GM19395 (cell line): ENCODE measurements at regions not wholly inside any gene's neighbourhood (a gene's known extent, or its start where the extent isn't known, plus 50 kb on each side); places are given as distances from the start of the nearest gene placed in this dataset.
"Not testable (repeated sequence)": the region's sequence is repeated elsewhere in the genome, so short reads cannot be mapped to it uniquely, and the experiment has no call there.

Source experiments
- ATAC-seq: cut with Tn5 transposase; IDR thresholded peaks from one replicate; pipeline ENCODE4 v1.9.1; 2021; ENCODE audit warnings: mild to moderate bottlenecking, moderate library complexity; ENCODE audit not compliant: unreplicated experiment

DNA sequence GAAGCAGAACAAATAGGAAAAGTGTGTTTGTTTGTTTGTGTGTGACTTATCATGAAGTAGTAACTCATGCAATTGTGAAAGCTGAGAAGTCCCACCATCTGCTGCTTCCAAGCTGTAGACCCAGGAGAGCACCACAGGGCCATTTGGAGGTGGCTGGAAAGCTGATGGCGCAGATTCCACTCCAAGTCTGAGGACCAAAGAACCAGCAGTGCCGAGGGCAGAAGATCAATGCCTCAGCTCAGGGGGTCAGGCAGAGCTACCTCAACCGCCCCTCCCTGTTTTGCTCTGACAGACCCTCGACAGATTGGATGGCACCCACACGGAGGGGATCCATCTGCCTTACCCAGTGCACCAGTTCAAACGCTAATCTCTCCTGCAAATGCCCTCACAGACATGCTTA is 896.2 kb downstream of the BRD1 start:
- ATAC-seq: no peak

GRCh38 chr22:48929276-48929790 is 898.3 kb downstream of the BRD1 start:
- no peak for ATAC-seq

DNA sequence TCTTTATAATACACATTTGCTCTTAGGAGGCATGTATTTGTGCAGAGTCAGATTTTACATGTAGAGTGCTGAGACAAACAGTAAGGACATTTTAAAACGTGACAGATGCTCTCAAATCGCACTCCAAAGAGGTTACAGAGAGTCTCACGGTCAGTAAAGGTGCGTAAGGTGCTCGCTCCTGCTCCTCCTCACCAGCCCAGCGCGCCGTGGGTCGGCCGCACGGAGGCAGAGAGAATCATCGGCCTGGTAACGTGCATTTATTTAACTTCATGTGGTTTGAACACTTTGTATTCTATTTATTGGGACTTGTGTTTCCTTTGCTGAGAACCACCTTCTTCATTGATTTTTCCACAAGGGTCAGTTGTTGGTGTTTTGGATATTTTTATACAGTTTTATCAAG is 900.1 kb downstream of the BRD1 start:
- no peak for ATAC-seq

- ATAC-seq: no peak
These were observed 901.0 kb downstream of the BRD1 start for GRCh38 chr22:48926643-48927042.

DNA sequence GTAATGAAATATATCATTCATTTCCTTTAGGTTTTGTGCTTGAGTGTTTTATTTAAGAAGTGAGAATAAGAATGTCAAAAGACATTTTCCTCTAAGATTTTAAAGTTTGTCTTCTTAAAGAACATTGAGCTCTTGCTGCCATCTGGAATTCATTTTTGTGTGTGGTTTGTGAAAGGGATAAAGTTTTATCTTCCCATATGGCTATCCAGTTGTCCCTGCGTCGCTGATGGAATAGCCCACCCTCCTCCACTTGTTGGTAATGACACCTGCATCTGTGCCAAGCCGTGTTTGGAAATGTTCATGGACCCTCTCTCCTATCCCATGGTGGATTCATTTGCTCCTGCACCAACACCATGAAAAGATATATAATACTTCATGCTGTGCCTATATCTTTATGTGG is 901.5 kb downstream of the BRD1 start:
- no peak for ATAC-seq

DNA sequence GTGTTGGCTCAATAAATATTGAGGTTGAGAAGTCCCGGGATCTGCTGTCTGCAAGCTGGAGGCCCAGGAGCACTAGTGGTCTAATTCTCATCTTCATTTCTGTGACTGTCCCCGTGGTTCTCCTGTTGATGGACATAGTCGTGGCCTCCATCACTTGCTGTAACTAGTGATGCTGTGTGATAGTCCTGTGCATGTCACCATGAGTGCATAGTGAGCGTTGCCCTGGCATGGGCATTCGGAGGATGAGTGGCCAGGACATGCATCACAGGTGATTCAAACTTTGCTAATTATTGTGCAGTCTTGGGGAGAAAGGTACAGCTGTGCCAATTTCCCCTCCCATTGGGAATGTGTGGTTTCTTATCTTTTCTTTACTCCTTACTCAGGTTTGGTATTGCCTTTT is 902.2 kb downstream of the BRD1 start:
- ATAC-seq: no peak

DNA sequence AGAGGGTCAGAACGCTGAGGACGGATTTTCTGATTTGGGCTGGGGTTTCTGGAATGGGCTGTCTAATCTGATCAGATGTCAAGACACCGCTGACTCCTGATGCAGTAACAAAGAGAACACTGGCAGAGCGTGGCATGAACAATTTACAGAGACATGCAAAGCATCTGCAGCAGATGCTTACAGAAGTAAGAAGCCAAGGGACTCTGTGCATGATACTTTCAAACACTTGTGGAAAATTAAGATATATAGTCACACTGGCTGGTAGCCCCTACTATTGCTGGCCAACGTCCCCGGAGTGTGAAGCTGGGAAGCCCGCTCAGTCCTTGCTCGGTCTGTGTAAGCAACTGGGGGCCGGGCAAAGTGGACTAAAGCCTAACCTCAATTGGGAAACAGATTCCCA is 903.7 kb downstream of the BRD1 start:
- ATAC-seq: no peak

GRCh38 chr22:48923165-48923865 is 904.4 kb downstream of the BRD1 start:
- ATAC-seq: no peak

DNA sequence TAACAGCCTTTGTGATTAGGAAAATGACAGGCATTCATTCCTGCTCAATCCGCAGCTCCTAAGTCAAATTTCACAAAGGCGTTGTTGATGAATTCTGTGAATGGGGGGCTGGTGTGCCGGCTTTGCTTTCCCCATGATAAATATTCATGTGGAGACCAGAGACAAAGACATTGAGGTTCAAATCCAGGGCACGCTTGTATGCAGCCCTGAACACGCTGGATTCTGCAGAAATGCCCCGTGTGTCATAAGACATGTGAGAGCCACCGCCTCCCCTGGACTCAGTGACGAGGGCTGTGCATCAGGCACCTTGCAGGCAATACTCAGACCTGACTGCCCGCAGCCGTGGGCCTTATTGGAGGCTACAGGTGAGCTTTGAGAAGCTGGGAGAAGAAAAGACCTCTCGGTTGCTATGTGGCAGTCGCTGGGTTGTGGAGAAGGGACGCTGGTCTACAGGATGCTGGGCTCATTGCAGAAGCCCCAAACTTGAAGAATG is 906.2 kb downstream of the BRD1 start:
- no peak for ATAC-seq

DNA sequence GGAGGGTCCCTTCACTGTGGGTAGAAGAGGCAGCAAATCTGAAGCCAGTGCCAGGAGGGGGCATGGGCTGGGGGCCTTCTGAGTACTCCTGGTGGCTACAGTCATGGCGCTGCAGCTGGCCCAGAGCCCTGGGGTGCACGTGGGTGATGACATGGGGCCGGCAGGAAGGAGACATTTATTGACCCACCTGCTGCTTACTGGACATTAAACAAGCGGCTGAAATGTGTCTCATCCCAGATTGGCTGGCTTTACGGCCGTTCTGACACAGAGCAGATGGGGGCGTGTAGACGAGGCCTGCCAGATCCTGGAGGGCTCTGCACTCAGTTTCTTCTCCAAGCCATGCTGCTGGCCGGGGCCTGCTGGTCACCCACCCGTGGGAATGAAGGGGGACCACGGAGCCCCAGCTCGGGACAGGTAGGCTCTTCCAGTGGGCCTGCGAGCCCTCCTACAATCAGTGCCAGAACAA is 906.9 kb downstream of the BRD1 start:
- ATAC-seq: no peak

GRCh38 chr22:48919851-48920589 is 907.7 kb downstream of the BRD1 start:
- ATAC-seq: no peak

DNA sequence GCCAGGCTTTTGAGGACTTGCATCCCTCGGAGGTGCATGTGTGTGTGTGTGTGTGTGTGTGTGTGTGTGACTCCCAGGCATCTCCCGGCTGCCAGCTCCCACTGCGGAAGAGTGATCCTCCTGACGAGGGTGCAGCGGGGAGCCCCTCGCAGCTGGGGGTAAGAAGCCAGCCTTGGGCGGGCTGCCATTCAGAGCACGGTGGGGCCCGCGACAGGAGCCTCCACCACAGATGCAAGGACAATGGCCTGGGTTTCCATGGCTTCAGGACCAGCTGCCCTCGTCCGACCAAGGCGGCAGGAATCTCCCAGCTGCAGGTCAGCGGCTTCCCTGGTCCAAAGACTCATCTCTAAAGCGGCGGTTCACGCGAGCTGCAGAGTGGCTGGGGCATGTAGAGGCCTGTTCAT is 908.5 kb downstream of the BRD1 start:
- ATAC-seq: no peak

- no peak for ATAC-seq
These were observed 909.0 kb downstream of the BRD1 start for GRCh38 chr22:48918585-48919186.

GRCh38 chr22:48912356-48913066 is 915.2 kb downstream of the BRD1 start:
- ATAC-seq: not testable (repeated sequence)

DNA sequence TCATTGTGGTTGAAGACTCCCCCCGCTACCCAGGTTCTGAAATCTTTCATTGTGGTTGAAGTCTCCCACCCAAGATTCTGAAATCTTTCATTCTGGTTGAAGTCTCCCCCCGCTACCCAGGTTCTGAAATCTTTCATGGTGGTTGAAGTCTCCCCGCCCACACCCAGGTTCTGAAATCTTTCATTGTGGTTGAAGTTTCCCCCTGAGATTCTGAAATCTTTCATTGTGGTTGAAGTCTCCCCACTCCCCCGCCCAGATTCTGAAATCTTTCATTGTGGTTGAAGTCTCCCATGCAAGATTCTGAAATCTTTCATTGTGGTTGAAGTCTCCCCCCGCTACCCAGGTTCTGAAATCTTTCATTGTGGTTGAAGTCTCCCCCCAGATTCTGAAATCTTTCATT is 916.0 kb downstream of the BRD1 start:
- ATAC-seq: not testable (repeated sequence)

GRCh38 chr22:48911067-48911466 is 916.6 kb downstream of the BRD1 start:
- ATAC-seq: not testable (repeated sequence)

- no peak for ATAC-seq
These were observed 919.1 kb downstream of the BRD1 start for GRCh38 chr22:48908547-48908946.

DNA sequence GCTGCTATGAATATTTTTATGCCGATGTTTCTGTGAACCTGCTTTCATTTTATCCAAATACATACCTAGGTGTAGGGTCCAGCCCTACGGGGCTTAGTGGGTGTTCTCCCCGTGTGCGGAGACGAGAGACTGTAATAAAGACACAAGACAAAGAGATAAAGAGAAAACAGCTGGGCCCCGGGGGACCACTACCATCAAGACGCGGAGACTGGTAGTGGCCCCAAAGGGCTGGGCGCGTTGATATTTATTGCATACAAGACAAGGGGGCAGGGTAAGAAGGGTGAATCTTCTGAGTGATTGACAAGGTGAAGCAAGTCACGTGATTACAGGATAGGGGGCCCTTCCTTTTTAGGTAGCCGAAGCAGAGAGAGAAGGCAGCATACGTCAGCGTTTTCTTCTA is 920.1 kb downstream of the BRD1 start:
- ATAC-seq: no peak

- no peak for ATAC-seq
These were observed 921.3 kb downstream of the BRD1 start for GRCh38 chr22:48906216-48906835.

DNA sequence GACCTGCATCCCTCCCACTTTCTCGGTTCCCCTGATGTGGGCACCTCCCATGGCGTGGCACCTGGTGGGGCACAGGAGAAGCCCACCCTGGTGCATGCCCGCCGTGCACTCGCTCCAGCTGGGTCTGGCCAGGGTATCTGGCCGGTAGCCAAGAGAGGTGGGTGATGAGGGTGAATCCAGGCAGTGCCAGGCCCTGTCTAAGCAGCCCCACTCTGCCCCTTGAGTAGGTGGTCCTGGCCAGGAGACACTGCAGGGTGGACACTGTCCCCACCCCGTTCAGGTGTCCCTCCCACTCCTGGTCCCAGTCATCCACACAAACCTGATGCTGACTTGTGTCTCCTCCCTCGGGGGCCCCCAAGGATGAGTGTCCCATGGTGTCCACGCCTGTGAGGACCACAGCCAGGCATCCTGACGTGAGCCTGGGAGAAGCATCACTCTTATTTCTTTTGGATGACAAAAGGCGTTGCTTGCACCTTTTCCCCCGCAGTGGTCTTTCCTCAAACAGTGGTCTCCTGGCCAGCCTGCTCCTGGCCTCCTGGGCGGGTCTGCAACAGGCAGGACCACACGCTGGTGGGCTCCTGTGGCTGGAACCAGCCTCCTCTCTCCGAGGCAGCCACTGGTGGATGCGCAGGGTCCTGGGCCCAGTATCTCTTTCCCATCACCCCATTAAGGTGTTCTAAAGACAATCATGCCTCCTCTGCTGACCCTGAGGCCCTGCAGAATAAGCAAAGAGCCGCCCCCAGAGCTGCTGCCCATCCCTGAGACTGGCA is 922.3 kb downstream of the BRD1 start:
- ATAC-seq: no peak
